ENCODE measurements at regions not wholly inside any gene's neighbourhood (a gene's known extent, or its start where the extent isn't known, plus 50 kb on each side); places are given as distances from the start of the nearest gene placed in this dataset.

- H3K9me3 ChIP-seq (ENCODE audit: low read length), result peaks cover 7% of the 10 kb centered on the region
- H3K79me2 ChIP-seq (replicated peaks; ENCODE audit: insufficient read depth, low read length), result no peaks in the 10 kb centered on the region
- H3F3A ChIP-seq (ENCODE audit: insufficient read depth, low read length, poor library complexity, severe bottlenecking), result no peaks in the 10 kb centered on the region
- TF ChIP-seq EP300 (conservative IDR thresholded peaks at IDR 0.05; ENCODE audit: poor library complexity, severe bottlenecking) (no peak), POLR2AphosphoS5 (IDR thresholded peaks at IDR 0.05) (no peak), EZH2 (IDR thresholded peaks at IDR 0.05; ENCODE audit: borderline replicate concordance, insufficient read depth, low read length, poor library complexity, severe bottlenecking) (no peak), MXI1 (conservative IDR thresholded peaks at IDR 0.05; ENCODE audit: poor library complexity, severe bottlenecking) (no peak), TAF1 (IDR thresholded peaks at IDR 0.05; ENCODE audit: low read depth) (no peak), REST (IDR thresholded peaks at IDR 0.05; ENCODE audit: borderline replicate concordance) (no peak), SMC3 (conservative IDR thresholded peaks at IDR 0.05; ENCODE audit: poor library complexity) (no peak), RAD21 (conservative IDR thresholded peaks at IDR 0.05) (no peak)
- TF ChIP-seq, protein P1, sequence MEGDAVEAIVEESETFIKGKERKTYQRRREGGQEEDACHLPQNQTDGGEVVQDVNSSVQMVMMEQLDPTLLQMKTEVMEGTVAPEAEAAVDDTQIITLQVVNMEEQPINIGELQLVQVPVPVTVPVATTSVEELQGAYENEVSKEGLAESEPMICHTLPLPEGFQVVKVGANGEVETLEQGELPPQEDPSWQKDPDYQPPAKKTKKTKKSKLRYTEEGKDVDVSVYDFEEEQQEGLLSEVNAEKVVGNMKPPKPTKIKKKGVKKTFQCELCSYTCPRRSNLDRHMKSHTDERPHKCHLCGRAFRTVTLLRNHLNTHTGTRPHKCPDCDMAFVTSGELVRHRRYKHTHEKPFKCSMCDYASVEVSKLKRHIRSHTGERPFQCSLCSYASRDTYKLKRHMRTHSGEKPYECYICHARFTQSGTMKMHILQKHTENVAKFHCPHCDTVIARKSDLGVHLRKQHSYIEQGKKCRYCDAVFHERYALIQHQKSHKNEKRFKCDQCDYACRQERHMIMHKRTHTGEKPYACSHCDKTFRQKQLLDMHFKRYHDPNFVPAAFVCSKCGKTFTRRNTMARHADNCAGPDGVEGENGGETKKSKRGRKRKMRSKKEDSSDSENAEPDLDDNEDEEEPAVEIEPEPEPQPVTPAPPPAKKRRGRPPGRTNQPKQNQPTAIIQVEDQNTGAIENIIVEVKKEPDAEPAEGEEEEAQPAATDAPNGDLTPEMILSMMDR (IDR thresholded peaks at IDR 0.05; ENCODE audit: poor library complexity, severe bottlenecking), result no peak
- no peak overlapping the region for H3K4me2 ChIP-seq (ENCODE audit: low read length)
- no peak overlapping the region for H3K27ac ChIP-seq (ENCODE audit: low read length)
- no peaks in the 10 kb centered on the region for H3K27me3 ChIP-seq (ENCODE audit: insufficient read depth, low read depth, low read length)
- no peak overlapping the region for H2AFZ ChIP-seq (ENCODE audit: low read depth, low read length)
- no peaks in the 10 kb centered on the region for H3K9me2 ChIP-seq (ENCODE audit: insufficient read depth, low read length)
- no peak overlapping the region for H3K9ac ChIP-seq (ENCODE audit: low read length)
- H3K4me3 ChIP-seq (ENCODE audit: low read length), result no peak overlapping the region
- no peaks in the 10 kb centered on the region for H4K20me1 ChIP-seq (ENCODE audit: insufficient read depth)
- no peaks in the 10 kb centered on the region for H3K36me3 ChIP-seq (ENCODE audit: insufficient read depth, low read length)
These were observed 76.2 kb upstream of the HABP2 start for GRCh38 chr10:113476673-113477072.

DNA sequence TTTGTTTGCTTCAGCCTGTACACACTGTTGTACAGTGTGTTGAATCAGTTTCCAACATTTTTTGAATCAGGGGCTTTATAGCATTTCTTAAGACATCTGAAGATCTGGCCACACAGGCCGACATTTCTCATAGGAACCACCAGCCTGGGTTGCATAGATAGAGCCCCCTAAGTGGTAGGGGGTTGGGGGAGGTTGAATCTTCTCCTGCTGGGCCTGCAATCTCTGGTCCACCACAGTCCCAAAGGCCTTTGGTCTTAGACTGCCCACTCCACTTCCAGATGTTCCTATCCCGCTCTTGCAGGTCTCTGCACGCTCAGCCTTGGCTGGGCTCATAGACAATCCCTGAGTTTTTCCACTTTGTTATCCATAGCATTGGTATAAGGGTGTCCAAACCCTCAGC is 75.4 kb upstream of the HABP2 start:
- no peaks in the 10 kb centered on the region for H3K79me2 ChIP-seq (replicated peaks; ENCODE audit: insufficient read depth, low read length)
- H3K4me2 ChIP-seq (ENCODE audit: low read length), result no peak overlapping the region
- no peaks in the 10 kb centered on the region for H3K27me3 ChIP-seq (ENCODE audit: insufficient read depth, low read depth, low read length)
- no peaks in the 10 kb centered on the region for H3F3A ChIP-seq (ENCODE audit: insufficient read depth, low read length, poor library complexity, severe bottlenecking)
- H3K9ac ChIP-seq (ENCODE audit: low read length), result no peak overlapping the region
- no peak overlapping the region for H3K27ac ChIP-seq (ENCODE audit: low read length)
- H3K9me3 ChIP-seq (ENCODE audit: low read length), result peaks cover 7% of the 10 kb centered on the region
- no peaks in the 10 kb centered on the region for H4K20me1 ChIP-seq (ENCODE audit: insufficient read depth)
- H3K9me2 ChIP-seq (ENCODE audit: insufficient read depth, low read length), result no peaks in the 10 kb centered on the region
- no peaks in the 10 kb centered on the region for H3K36me3 ChIP-seq (ENCODE audit: insufficient read depth, low read length)
- no peak overlapping the region for H3K4me3 ChIP-seq (ENCODE audit: low read length)
- H2AFZ ChIP-seq (ENCODE audit: low read depth, low read length), result no peak overlapping the region
- no peak for TF ChIP-seq SMC3 (conservative IDR thresholded peaks at IDR 0.05; ENCODE audit: poor library complexity)
- TF ChIP-seq REST (IDR thresholded peaks at IDR 0.05; ENCODE audit: borderline replicate concordance), result no peak
- TF ChIP-seq TAF1 (IDR thresholded peaks at IDR 0.05; ENCODE audit: low read depth), result no peak
- TF ChIP-seq EP300 (conservative IDR thresholded peaks at IDR 0.05; ENCODE audit: poor library complexity, severe bottlenecking), result no peak
- TF ChIP-seq, protein P1 (IDR thresholded peaks at IDR 0.05; ENCODE audit: poor library complexity, severe bottlenecking), result no peak
- no peak for TF ChIP-seq POLR2AphosphoS5 (IDR thresholded peaks at IDR 0.05)
- no peak for TF ChIP-seq RAD21 (conservative IDR thresholded peaks at IDR 0.05)
- TF ChIP-seq EZH2 (IDR thresholded peaks at IDR 0.05; ENCODE audit: borderline replicate concordance, insufficient read depth, low read length, poor library complexity, severe bottlenecking), result no peak
